Esophagus muscularis mucosa (tissue), 4 donors: ENCODE measurements at regions not wholly inside any gene's neighbourhood (a gene's known extent, or its start where the extent isn't known, plus 50 kb on each side); places are given as distances from the start of the nearest gene placed in this dataset.

ENCODE experiments used
- EP300 ChIP-seq: sonication (generic); formaldehyde crosslinking; IDR thresholded peaks from one replicate; pipeline ENCODE4 v1.6.1; 2017; ENCODE audit warnings: antibody characterized with exemption
- POLR2A ChIP-seq: fragments of 450-650 bp; IDR thresholded peaks from one replicate; pipeline ENCODE4 v1.6.1; 2017; ENCODE audit warnings: antibody characterized with exemption, moderate library complexity, mild to moderate bottlenecking, low read depth
- POLR2AphosphoS5 ChIP-seq, 2 donors: sonication (generic); formaldehyde crosslinking; IDR thresholded peaks; one replicate each; pipeline ENCODE4 v1.6.1; 2017; ENCODE audit warnings: antibody characterized with exemption in 2 of 2
- TF ChIP-seq, protein P1 (sequence below), 3 experiments: fragments of 200-600 bp in 2 of 3; fragments of 450-650 bp in 1 of 3; sonication (generic) in 2 of 3; IDR thresholded peaks; one replicate each; pipeline ENCODE4 v1.5.1; 2017 to 2019; ENCODE audit warnings: antibody characterized with exemption in 3 of 3, mild to moderate bottlenecking in 2 of 3, moderate library complexity in 1 of 3

DNA sequence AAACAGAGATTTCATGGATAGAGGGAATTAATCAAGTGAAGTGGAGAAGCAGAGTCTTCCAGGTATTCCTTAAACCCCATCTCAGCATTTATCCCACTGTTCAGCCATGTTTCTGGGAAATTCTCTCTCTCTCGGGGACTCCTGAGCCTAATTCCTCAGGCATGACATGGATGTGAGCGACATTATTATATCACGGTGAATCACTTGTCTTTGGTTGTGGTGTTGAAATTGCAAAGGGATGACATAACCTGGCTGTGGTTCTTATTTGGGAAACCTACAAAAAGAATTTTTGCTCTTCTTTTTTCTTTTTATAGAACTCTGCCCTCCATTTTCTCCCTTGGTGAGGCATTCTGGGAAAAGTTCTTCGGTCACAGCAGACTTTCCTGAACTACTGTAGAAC lies 457.9 kb upstream of the PTGER4 start:
- TF ChIP-seq, protein P1, sequence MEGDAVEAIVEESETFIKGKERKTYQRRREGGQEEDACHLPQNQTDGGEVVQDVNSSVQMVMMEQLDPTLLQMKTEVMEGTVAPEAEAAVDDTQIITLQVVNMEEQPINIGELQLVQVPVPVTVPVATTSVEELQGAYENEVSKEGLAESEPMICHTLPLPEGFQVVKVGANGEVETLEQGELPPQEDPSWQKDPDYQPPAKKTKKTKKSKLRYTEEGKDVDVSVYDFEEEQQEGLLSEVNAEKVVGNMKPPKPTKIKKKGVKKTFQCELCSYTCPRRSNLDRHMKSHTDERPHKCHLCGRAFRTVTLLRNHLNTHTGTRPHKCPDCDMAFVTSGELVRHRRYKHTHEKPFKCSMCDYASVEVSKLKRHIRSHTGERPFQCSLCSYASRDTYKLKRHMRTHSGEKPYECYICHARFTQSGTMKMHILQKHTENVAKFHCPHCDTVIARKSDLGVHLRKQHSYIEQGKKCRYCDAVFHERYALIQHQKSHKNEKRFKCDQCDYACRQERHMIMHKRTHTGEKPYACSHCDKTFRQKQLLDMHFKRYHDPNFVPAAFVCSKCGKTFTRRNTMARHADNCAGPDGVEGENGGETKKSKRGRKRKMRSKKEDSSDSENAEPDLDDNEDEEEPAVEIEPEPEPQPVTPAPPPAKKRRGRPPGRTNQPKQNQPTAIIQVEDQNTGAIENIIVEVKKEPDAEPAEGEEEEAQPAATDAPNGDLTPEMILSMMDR (IDR thresholded peaks at IDR 0.05): no peak
- no peak for TF ChIP-seq POLR2A
- no peak for TF ChIP-seq POLR2AphosphoS5 (IDR thresholded peaks at IDR 0.05)
- TF ChIP-seq EP300: no peak
